ENCODE measurements at regions not wholly inside any gene's neighbourhood (a gene's known extent, or its start where the extent isn't known, plus 50 kb on each side); places are given as distances from the start of the nearest gene placed in this dataset.

GRCh38 chr17:79360196-79360595 is 250.7 kb downstream of the RBFOX3 start:
- TF ChIP-seq POLR2A (IDR thresholded peaks at IDR 0.05) (no peak), CTCF (IDR thresholded peaks at IDR 0.05) (no peak)
